Neuronal stem cell (in vitro differentiated cells): ENCODE measurements at regions not wholly inside any gene's neighbourhood (a gene's known extent, or its start where the extent isn't known, plus 50 kb on each side); places are given as distances from the start of the nearest gene placed in this dataset.

Experiments used
- DNase-seq: peaks from one replicate; pipeline ENCODE4 v3.0.0-alpha.2; 2013; ENCODE audit warnings: low spot score
- H2AFZ ChIP-seq: one replicate; pipeline ENCODE4 v1.6.1; 2013; ENCODE audit warnings: mild to moderate bottlenecking, low read length, inconsistent platforms
- H2AK5ac ChIP-seq: 2 replicates; pipeline ENCODE4 v1.6.1; 2013; ENCODE audit warnings: low read depth, mild to moderate bottlenecking, inconsistent platforms, low read length, moderate library complexity, mixed read lengths
- H2BK120ac ChIP-seq: 2 replicates; pipeline ENCODE4 v1.6.1; 2013; ENCODE audit warnings: low read depth, mild to moderate bottlenecking, inconsistent platforms, low read length, moderate library complexity, mixed read lengths
- H2BK12ac ChIP-seq: one replicate; pipeline ENCODE4 v1.6.1; 2013; ENCODE audit warnings: low read length, inconsistent platforms
- H2BK15ac ChIP-seq: 2 replicates; pipeline ENCODE4 v1.6.1; 2013; ENCODE audit warnings: mild to moderate bottlenecking, low read length, inconsistent platforms, mixed read lengths
- H2BK5ac ChIP-seq: one replicate; pipeline ENCODE4 v1.6.1; 2013; ENCODE audit warnings: inconsistent platforms, mild to moderate bottlenecking, low read length, moderate library complexity
- H3K14ac ChIP-seq: one replicate; pipeline ENCODE4 v1.6.1; 2013; ENCODE audit warnings: low read length, inconsistent platforms
- H3K18ac ChIP-seq: 2 replicates; pipeline ENCODE4 v1.6.1; 2013; ENCODE audit warnings: low read length, inconsistent platforms
- H3K23ac ChIP-seq: 2 replicates; pipeline ENCODE4 v1.6.1; 2013; ENCODE audit warnings: low read depth, mild to moderate bottlenecking, mixed read lengths, low read length, inconsistent platforms; ENCODE audit not compliant: poor library complexity
- H3K27ac ChIP-seq: replicated peaks from 3 replicates; pipeline ENCODE4 v1.5.1; 2013; ENCODE audit warnings: low read length, inconsistent platforms
- H3K27me3 ChIP-seq, 3 experiments: 2 replicates each; pipeline ENCODE4 v1.6.1; 2013; ENCODE audit warnings: low read length in 3 of 3, mild to moderate bottlenecking in 2 of 3, inconsistent platforms in 1 of 3, low read depth in 1 of 3, mixed read lengths in 1 of 3, moderate library complexity in 1 of 3; ENCODE audit not compliant: control insufficient read depth in 3 of 3, insufficient read depth in 3 of 3
- H3K36me3 ChIP-seq, 2 donors: replicated peaks in 1 of 2; 2 replicates each; pipeline ENCODE4 v1.6.1; 2013; ENCODE audit warnings: low read length in 2 of 2; ENCODE audit not compliant: control insufficient read depth in 2 of 2, insufficient read depth in 2 of 2
- H3K4ac ChIP-seq: 2 replicates; pipeline ENCODE4 v1.6.1; 2013; ENCODE audit warnings: inconsistent platforms, mild to moderate bottlenecking, low read length, moderate library complexity
- H3K4me1 ChIP-seq, 2 donors: 1 replicate in 1 of 2; 2 replicates in 1 of 2; pipeline ENCODE4 v1.6.1; 2013; ENCODE audit warnings: low read length in 2 of 2, low read depth in 1 of 2; ENCODE audit not compliant: control insufficient read depth in 2 of 2, insufficient read depth in 1 of 2
- H3K4me2 ChIP-seq: one replicate; pipeline ENCODE4 v1.6.1; 2013; ENCODE audit warnings: mild to moderate bottlenecking, low read length, inconsistent platforms; ENCODE audit not compliant: insufficient read depth, poor library complexity, severe bottlenecking
- H3K4me3 ChIP-seq, 2 donors: 2 replicates each; pipeline ENCODE4 v1.5.1; 2013; ENCODE audit warnings: low read length in 2 of 2, mild to moderate bottlenecking in 2 of 2, inconsistent platforms in 1 of 2, moderate library complexity in 1 of 2
- H3K79me1 ChIP-seq: one replicate; pipeline ENCODE4 v1.6.1; 2013; ENCODE audit warnings: low read depth, mild to moderate bottlenecking, inconsistent platforms, low read length, moderate library complexity
- H3K9ac ChIP-seq: one replicate; pipeline ENCODE4 v1.6.1; 2013; ENCODE audit warnings: mild to moderate bottlenecking, low read depth, low read length, inconsistent platforms; ENCODE audit not compliant: poor library complexity
- H3K9me3 ChIP-seq, 2 donors: replicated peaks in 1 of 2; 2 replicates each; pipeline versions ENCODE3 to v1.6.1; 2013; ENCODE audit warnings: low read length in 2 of 2, mild to moderate bottlenecking in 2 of 2, inconsistent platforms in 1 of 2, low read depth in 1 of 2, mixed read lengths in 1 of 2, moderate library complexity in 1 of 2; ENCODE audit not compliant: control insufficient read depth in 2 of 2, insufficient read depth in 1 of 2
- H4K8ac ChIP-seq: one replicate; pipeline ENCODE4 v1.6.1; 2013; ENCODE audit warnings: low read depth, mild to moderate bottlenecking, inconsistent platforms, low read length, moderate library complexity
- H4K91ac ChIP-seq: one replicate; pipeline ENCODE4 v1.6.1; 2013; ENCODE audit warnings: low read length, low read depth, mild to moderate bottlenecking, inconsistent platforms; ENCODE audit not compliant: poor library complexity
- WGBS, 2 donors: extraction: QIAGEN DNeasy Blood & Tissue Kit; methylation state at CpG; one replicate each; pipeline ENCODE4 v1.1.7; 2013; ENCODE audit warnings: missing lambda C conversion rate in 2 of 2, mixed read lengths in 1 of 2; ENCODE audit not compliant: insufficient read length in 2 of 2, insufficient replicate concordance in 1 of 2; ENCODE audit errors: extremely low coverage in 2 of 2; 5-methylcytosine and 5-hydroxymethylcytosine counted together

DNA sequence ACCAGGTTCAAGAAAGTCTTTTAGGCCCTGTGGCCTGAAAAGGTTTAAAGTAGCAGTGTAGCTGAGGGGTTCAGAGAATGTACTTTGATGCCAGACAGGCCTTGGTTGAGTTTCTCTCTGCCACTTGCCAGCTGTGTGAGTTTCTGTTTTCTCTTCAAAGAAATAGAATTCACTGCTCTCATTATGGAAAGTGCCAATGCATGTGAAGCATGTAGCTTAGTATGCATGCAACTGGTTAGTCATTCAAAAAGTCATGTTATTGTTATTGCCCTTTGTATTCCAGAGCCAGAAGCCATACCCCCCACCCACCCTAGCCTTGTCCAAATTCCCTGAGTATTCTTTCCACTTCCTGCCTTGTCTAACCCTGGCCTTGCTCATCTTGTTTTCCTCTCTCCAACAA lies 101.7 kb downstream of the ADRB2 start:
- no peak overlapping the region for H2BK5ac ChIP-seq
- no peak overlapping the region for H3K9ac ChIP-seq
- DNase-seq = no peak
- H2BK15ac ChIP-seq = no peak overlapping the region
- no peak overlapping the region for H3K14ac ChIP-seq
- H4K91ac ChIP-seq = no peak overlapping the region
- H2BK120ac ChIP-seq = no peak overlapping the region
- peaks cover 2 to 4% of the 10 kb centered on the region in 2 donors for H3K4me1 ChIP-seq
- H3K27ac ChIP-seq = no peak overlapping the region
- no peak overlapping the region for H2BK12ac ChIP-seq
- H3K9me3 ChIP-seq = peaks cover 0 to 2% of the 10 kb centered on the region in 2 donors
- H3K36me3 ChIP-seq = no peaks in the 10 kb centered on the region
- H3K4me3 ChIP-seq = no peak overlapping the region
- no peak overlapping the region for H3K4me2 ChIP-seq
- no peak overlapping the region for H4K8ac ChIP-seq
- no peak overlapping the region for H3K18ac ChIP-seq
- no peaks in the 10 kb centered on the region for H3K79me1 ChIP-seq
- H3K4ac ChIP-seq = no peak overlapping the region
- H3K27me3 ChIP-seq = no peaks in the 10 kb centered on the region
- H2AFZ ChIP-seq = no peak overlapping the region
- H2AK5ac ChIP-seq = no peak overlapping the region
- H3K23ac ChIP-seq = no peak overlapping the region

DNA sequence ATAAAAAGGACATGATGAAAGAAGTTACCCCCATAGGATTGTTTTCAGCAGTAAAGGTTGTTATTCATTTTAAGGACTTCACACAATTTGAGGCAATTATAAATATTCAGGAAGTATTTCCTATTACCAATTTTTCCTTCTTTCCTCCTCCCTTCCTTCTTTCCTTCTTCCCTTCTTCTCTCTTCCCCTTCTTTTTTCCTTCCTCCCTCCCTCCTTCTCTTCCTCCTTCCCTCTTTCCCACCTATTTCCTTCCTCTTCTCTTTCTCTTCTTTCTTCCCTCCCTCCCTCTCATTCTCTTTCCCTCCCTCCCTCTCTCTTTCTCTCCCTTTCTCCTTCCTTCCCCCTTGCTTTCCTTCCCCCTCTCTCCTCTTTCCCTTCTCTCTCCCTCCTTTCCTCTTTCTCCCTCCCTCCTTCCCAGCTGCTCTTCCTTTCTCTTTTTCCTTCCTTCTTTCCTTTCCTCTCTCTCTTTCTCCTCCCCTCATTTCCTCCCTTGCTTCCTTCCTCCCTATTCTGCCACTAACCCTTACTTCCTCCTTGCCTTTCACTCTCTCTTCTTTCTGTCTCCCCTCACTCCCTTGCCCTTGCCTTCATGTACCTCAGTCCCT lies 105.1 kb downstream of the ADRB2 start:
- Histone ChIP-seq H3K79me1 (no peaks in the 10 kb centered on the region), H3K27ac (no peak overlapping the region), H3K18ac (no peak overlapping the region), H3K23ac (no peak overlapping the region), H4K8ac (no peak overlapping the region), H3K4me2 (no peak overlapping the region), H2BK5ac (no peak overlapping the region), H3K9me3 (no peaks in the 10 kb centered on the region), H3K14ac (no peak overlapping the region), H3K27me3 (no peaks in the 10 kb centered on the region), H3K36me3 (no peaks in the 10 kb centered on the region), H3K4ac (no peak overlapping the region), H3K9ac (no peak overlapping the region), H2BK12ac (no peak overlapping the region), H2BK15ac (no peak overlapping the region), H2AFZ (no peak overlapping the region), H2BK120ac (no peak overlapping the region), H4K91ac (no peak overlapping the region), H3K4me1 (peaks cover 2 to 4% of the 10 kb centered on the region in 2 donors), H3K4me3 (no peak overlapping the region), H2AK5ac (no peak overlapping the region)
- no peak for DNase-seq

DNA sequence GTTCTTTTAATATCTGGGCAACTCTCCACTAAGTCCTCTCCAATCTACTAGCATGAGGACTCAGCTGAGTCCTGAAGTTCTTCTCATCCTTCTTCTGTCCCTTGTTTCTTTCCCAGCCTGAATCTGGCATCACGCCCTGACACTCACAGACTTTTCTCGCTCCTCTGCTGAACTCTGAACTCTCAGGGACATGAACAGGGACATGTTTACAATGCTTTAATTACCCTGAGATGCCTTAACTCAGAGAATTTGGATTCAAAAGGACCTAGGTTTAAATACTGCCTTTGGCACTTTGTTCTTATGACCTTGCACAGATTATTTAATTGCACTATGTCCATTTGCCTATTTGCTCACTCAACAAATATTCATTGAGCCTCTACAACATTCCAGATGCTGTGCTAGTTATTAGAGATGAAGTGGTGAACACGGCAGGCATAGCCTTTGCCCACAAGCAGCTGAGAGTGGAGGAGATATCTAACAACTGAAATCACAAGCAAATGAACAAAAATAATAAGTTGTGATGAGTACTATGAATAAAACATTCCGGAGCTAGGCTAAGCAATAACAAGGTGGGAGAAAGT lies 106.0 kb downstream of the ADRB2 start:
- H3K4me3 ChIP-seq = no peak overlapping the region
- H4K8ac ChIP-seq = no peak overlapping the region
- H3K27ac ChIP-seq = no peak overlapping the region
- no peak for DNase-seq
- H3K9ac ChIP-seq = no peak overlapping the region
- H2BK15ac ChIP-seq = no peak overlapping the region
- H2AFZ ChIP-seq = no peak overlapping the region
- no peak overlapping the region for H3K18ac ChIP-seq
- no peaks in the 10 kb centered on the region for H3K27me3 ChIP-seq
- no peak overlapping the region for H2AK5ac ChIP-seq
- H2BK5ac ChIP-seq = no peak overlapping the region
- H3K4ac ChIP-seq = no peak overlapping the region
- no peak overlapping the region for H4K91ac ChIP-seq
- H3K36me3 ChIP-seq = no peaks in the 10 kb centered on the region
- no peaks in the 10 kb centered on the region for H3K79me1 ChIP-seq
- H3K4me1 ChIP-seq = peaks cover 2 to 4% of the 10 kb centered on the region in 2 donors
- WGBS, 2 donors = no CpG with 5 or more reads among the region's 4 CpGs
- H3K23ac ChIP-seq = no peak overlapping the region
- H3K14ac ChIP-seq = no peak overlapping the region
- H2BK120ac ChIP-seq = no peak overlapping the region
- H3K9me3 ChIP-seq = no peaks in the 10 kb centered on the region
- H3K4me2 ChIP-seq = no peak overlapping the region
- no peak overlapping the region for H2BK12ac ChIP-seq

DNA sequence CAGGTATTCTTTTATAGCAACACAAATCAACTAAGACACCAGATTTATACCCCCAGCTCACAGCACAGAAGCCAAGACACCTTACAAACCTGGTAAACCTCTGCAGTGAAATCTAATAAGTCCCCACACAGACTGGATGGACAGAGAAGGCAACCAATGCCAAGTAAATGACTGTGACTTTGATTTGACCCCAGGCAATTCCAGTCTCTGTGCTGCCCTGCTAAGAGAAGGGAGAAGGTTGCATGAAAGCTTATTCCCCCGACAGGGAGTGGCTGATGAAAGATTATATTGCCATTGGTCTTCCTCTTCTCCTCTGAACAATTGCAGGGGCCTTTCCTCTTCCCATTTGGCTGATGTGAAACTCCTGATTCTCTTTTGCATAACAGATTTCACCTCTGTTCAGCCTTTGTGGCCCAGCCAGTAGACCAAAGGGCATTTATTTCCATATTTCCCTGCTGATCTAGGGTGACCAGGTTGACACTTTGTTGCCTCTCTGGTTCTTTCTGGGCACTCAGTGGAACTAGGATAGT lies 107.6 kb downstream of the ADRB2 start:
- Histone ChIP-seq H3K23ac (no peak overlapping the region), H2BK12ac (no peak overlapping the region), H4K8ac (no peak overlapping the region), H4K91ac (no peak overlapping the region), H3K9ac (no peak overlapping the region), H3K14ac (no peak overlapping the region), H3K4me3 (no peak overlapping the region), H3K4ac (no peak overlapping the region), H3K27me3 (no peaks in the 10 kb centered on the region), H2AK5ac (no peak overlapping the region), H3K79me1 (no peaks in the 10 kb centered on the region), H2BK120ac (no peak overlapping the region), H3K36me3 (no peaks in the 10 kb centered on the region), H3K4me2 (no peak overlapping the region), H3K27ac (no peak overlapping the region), H3K4me1 (peaks cover 0 to 5% of the 10 kb centered on the region in 2 donors), H2BK15ac (no peak overlapping the region), H2BK5ac (no peak overlapping the region), H3K18ac (no peak overlapping the region), H2AFZ (no peak overlapping the region), H3K9me3 (no peaks in the 10 kb centered on the region)
- DNase-seq = no peak
- WGBS, 2 donors = no CpG with 5 or more reads among the region's 1 CpG
